GM12878 (cell line): ENCODE measurements at regions not wholly inside any gene's neighbourhood (a gene's known extent, or its start where the extent isn't known, plus 50 kb on each side); places are given as distances from the start of the nearest gene placed in this dataset.

Experiments
- ATAC-seq: fragments of 200-7000 bp; cut with Tn5 transposase; 3 replicates; pipeline ENCODE4 v1.9.1; 2020; ENCODE audit warnings: mild to moderate bottlenecking, moderate library complexity
- BruUV-seq: library from RNA; stranded (reverse); fragments of 400-500 nt; replicated peaks from 2 replicates; lab custom pipeline; 2021; lab: Mats Ljungman, UMichigan
- CTCF ChIA-PET: fragments of 300-600 bp; sonication (Branson Sonifier 250); formaldehyde crosslinking; extraction: SDS; loops from one replicate; lab custom pipeline; 2021; ENCODE audit warnings: inconsistent platforms; lab: Yijun Ruan, JAX
- POLR2A ChIA-PET: fragments of 350-600 bp; formaldehyde crosslinking; extraction: SDS; loops from one replicate; lab custom pipeline; 2021; ENCODE audit warnings: inconsistent platforms; lab: Charles Lee
- RAD21 ChIA-PET: fragments of 300-600 bp; sonication (Branson Sonifier 250); formaldehyde crosslinking; loops from one replicate; lab custom pipeline; 2023; ENCODE audit warnings: antibody characterized with exemption; ENCODE audit not compliant: unreplicated experiment; lab: Charles Lee
- SMC1A ChIA-PET: fragments of 300-600 bp; sonication (Branson Sonifier 250); formaldehyde crosslinking; loops from one replicate; lab custom pipeline; 2023; ENCODE audit not compliant: unreplicated experiment, uncharacterized antibody; lab: Charles Lee
- DNase-seq: peaks from one replicate; pipeline ENCODE4 v3.0.0-alpha.2; 2011; ENCODE audit warnings: low read depth, low spot score
- FAIRE-seq: peaks from 3 replicates; lab custom pipeline; 2011; peaks lifted over from hg19 to GRCh38; lab: Jason Lieb, UNC
- H2AFZ ChIP-seq: 2 replicates; pipeline ENCODE4 v1.6.0; 2011; ENCODE audit warnings: low read depth, low read length, control low read depth; ENCODE audit not compliant: control insufficient read depth
- H3K27ac ChIP-seq: 2 replicates; pipeline ENCODE4 v1.5.1; 2011; ENCODE audit warnings: control low read depth; ENCODE audit not compliant: control insufficient read depth, insufficient read depth
- H3K27me3 ChIP-seq, 2 experiments: replicated peaks in 1 of 2; 2 replicates each; pipeline versions ENCODE4 v1.6.0 to v1.6.1; 2011; ENCODE audit warnings: low read length in 1 of 2; ENCODE audit not compliant: control insufficient read depth in 2 of 2, insufficient read depth in 2 of 2
- H3K36me3 ChIP-seq, 2 experiments: 2 replicates each; pipeline ENCODE4 v1.5.1; 2011; ENCODE audit warnings: low read length in 1 of 2; ENCODE audit not compliant: control insufficient read depth in 2 of 2, insufficient read depth in 2 of 2
- H3K4me1 ChIP-seq: 2 replicates; pipeline ENCODE4 v1.6.1; 2011; ENCODE audit warnings: mild to moderate bottlenecking, low read length, moderate library complexity, mixed read lengths; ENCODE audit not compliant: control insufficient read depth, insufficient read depth
- H3K4me2 ChIP-seq: 2 replicates; pipeline ENCODE4 v1.6.0; 2011; ENCODE audit warnings: control low read depth; ENCODE audit not compliant: control insufficient read depth, insufficient read depth
- H3K4me3 ChIP-seq: fragments of 200-600 bp; sonication (generic); 2 replicates; pipeline ENCODE4 v1.5.1; 2016
- H3K79me2 ChIP-seq: 2 replicates; pipeline ENCODE4 v1.6.0; 2011; ENCODE audit warnings: low read length; ENCODE audit not compliant: control insufficient read depth, insufficient read depth
- H3K9ac ChIP-seq: 2 replicates; pipeline ENCODE4 v1.8.0; 2011; ENCODE audit warnings: low read length, control low read depth, mixed read lengths; ENCODE audit not compliant: control insufficient read depth, insufficient read depth
- H3K9me3 ChIP-seq: replicated peaks from 3 replicates; pipeline ENCODE4 v1.5.1; 2011; ENCODE audit warnings: mild to moderate bottlenecking, low read length; ENCODE audit not compliant: control insufficient read depth, insufficient read depth
- H4K20me1 ChIP-seq: 2 replicates; pipeline ENCODE4 v1.6.0; 2011; ENCODE audit not compliant: control insufficient read depth, insufficient read depth
- CREB1 ChIP-seq: IDR thresholded peaks from 2 replicates; pipeline ENCODE4 v1.6.1; 2012; ENCODE audit warnings: low read depth, mild to moderate bottlenecking, inconsistent platforms
- ESRRA ChIP-seq: IDR thresholded peaks from 2 replicates; pipeline ENCODE4 v1.6.1; 2012; ENCODE audit warnings: mild to moderate bottlenecking, low read length, improper control_type of control experiment
- HDAC6 ChIP-seq: fragments of 200-600 bp; sonication (generic); IDR thresholded peaks from one replicate; pipeline ENCODE4 v1.8.0; 2017; ENCODE audit warnings: antibody characterized with exemption; ENCODE audit not compliant: unreplicated experiment
- IRF4 ChIP-seq: IDR thresholded peaks from 2 replicates; pipeline ENCODE4 v1.6.1; 2011; ENCODE audit warnings: low read depth, low read length
- MEF2B ChIP-seq: fragments of 450-650 bp; IDR thresholded peaks from 2 replicates; pipeline ENCODE4 v1.6.1; 2018; ENCODE audit warnings: mild to moderate bottlenecking, moderate library complexity; ENCODE audit not compliant: partially characterized antibody, poor library complexity, severe bottlenecking
- MXI1 ChIP-seq: fragments of 150-350 bp; IDR thresholded peaks from 2 replicates; pipeline ENCODE4 v1.6.1; 2011; ENCODE audit warnings: low read depth, mild to moderate bottlenecking, inconsistent platforms, low read length, improper control_type of control experiment
- NFYB ChIP-seq: IDR thresholded peaks from 2 replicates; pipeline ENCODE4 v1.6.1; 2011; ENCODE audit warnings: low read depth, mild to moderate bottlenecking, low read length, improper control_type of control experiment, moderate library complexity; ENCODE audit not compliant: insufficient read depth
- RUNX3 ChIP-seq: IDR thresholded peaks from 2 replicates; pipeline ENCODE4 v1.6.1; 2012; ENCODE audit warnings: low read length, inconsistent platforms
- TCF3 ChIP-seq: IDR thresholded peaks from 2 replicates; pipeline ENCODE4 v1.6.1; 2012; ENCODE audit warnings: low read depth, mild to moderate bottlenecking, low read length, borderline replicate concordance; ENCODE audit not compliant: insufficient read depth
- USF2 ChIP-seq: IDR thresholded peaks from 2 replicates; pipeline ENCODE4 v1.6.1; 2011; ENCODE audit warnings: low read depth, low read length, improper control_type of control experiment, borderline replicate concordance
- ZBTB11 ChIP-seq: fragments of 450-650 bp; formaldehyde crosslinking; IDR thresholded peaks from 2 replicates; pipeline ENCODE4 v1.5.0; 2022; ENCODE audit warnings: mild to moderate bottlenecking, missing genetic modification characterization
- WGBS: methylation state at CpG from one replicate; pipeline ENCODE4 v1.1.6; 2016; ENCODE audit warnings: low lambda C conversion rate; ENCODE audit not compliant: insufficient replicate concordance, insufficient coverage; ENCODE audit errors: missing lambda C conversion rate; 5-methylcytosine and 5-hydroxymethylcytosine counted together
- in situ Hi-C: fragments of 300-500 bp; cut with MboI; formaldehyde crosslinking; loops from 9 replicates; pipeline ENCODE4 v1.14.3; 2018; ENCODE audit warnings: mixed read lengths
- intact Hi-C: fragments of 100-400 bp; cut with micrococcal nuclease; formaldehyde crosslinking; loops from one replicate; pipeline ENCODE4 v1.14.2; 2022; ENCODE audit not compliant: unreplicated experiment
- TF ChIP-seq, protein P1 (sequence below): fragments of 450-650 bp; IDR thresholded peaks from 2 replicates; pipeline ENCODE4 v1.6.1; 2017; ENCODE audit warnings: mild to moderate bottlenecking, moderate library complexity

- no peak for TF ChIP-seq ESRRA
Measured at GRCh38 chr3:137205394-137206045, 247.7 kb downstream of the IL20RB start (continued).

DNA sequence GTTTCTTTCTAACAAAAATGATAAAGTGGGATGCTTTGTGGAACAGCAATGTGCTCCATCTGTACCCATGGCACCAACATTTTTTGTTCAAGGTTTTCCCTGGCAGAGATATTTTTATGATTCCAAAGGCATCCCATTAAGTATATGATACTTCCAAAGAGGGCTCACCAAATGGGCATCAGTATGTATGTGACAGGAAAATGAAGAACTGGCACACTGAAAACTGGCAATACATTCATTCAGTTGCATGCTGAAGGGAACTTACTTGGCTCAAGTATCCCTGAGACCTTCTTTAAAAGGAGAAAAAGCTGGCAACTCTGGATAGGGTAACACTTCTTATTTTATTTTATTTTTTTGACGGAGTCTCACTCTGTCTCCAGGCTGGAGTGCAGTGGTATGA lies 249.8 kb downstream of the IL20RB start:
- no peak for ATAC-seq
- Histone ChIP-seq H3K9ac (no peak overlapping the region), H3K9me3 (no peaks in the 10 kb centered on the region), H3K4me3 (no peak overlapping the region), H3K36me3 (no peaks in the 10 kb centered on the region), H3K79me2 (no peaks in the 10 kb centered on the region), H3K27me3 (no peaks in the 10 kb centered on the region), H3K4me2 (no peak overlapping the region), H3K27ac (no peak overlapping the region), H2AFZ (no peak overlapping the region), H3K4me1 (no peaks in the 10 kb centered on the region), H4K20me1 (no peaks in the 10 kb centered on the region)
- in situ Hi-C loops (no loop called here), intact Hi-C loops (no loop called here)
- WGBS = 70% methylated on average over 1 of the region's 1 CpG
- no peak for DNase-seq
- ChIA-PET SMC1A (interaction anchor here (0.6 kb wide), 1 partner anchor 297 kb away, joined by 3 read pairs; no protein-coding TSS in a partner anchor), RAD21 (no interaction called here), POLR2A (no interaction called here), CTCF (no interaction called here)
- no TSS peak for BruUV-seq
- FAIRE-seq = no peak
- TF ChIP-seq MEF2B (no peak), RUNX3 (no peak), USF2 (no peak), CREB1 (no peak), HDAC6 (no peak), NFYB (no peak), TCF3 (no peak), ZBTB11 (CRISPR knock-in tag) (no peak), IRF4 (no peak), MXI1 (no peak)
- TF ChIP-seq, protein P1, sequence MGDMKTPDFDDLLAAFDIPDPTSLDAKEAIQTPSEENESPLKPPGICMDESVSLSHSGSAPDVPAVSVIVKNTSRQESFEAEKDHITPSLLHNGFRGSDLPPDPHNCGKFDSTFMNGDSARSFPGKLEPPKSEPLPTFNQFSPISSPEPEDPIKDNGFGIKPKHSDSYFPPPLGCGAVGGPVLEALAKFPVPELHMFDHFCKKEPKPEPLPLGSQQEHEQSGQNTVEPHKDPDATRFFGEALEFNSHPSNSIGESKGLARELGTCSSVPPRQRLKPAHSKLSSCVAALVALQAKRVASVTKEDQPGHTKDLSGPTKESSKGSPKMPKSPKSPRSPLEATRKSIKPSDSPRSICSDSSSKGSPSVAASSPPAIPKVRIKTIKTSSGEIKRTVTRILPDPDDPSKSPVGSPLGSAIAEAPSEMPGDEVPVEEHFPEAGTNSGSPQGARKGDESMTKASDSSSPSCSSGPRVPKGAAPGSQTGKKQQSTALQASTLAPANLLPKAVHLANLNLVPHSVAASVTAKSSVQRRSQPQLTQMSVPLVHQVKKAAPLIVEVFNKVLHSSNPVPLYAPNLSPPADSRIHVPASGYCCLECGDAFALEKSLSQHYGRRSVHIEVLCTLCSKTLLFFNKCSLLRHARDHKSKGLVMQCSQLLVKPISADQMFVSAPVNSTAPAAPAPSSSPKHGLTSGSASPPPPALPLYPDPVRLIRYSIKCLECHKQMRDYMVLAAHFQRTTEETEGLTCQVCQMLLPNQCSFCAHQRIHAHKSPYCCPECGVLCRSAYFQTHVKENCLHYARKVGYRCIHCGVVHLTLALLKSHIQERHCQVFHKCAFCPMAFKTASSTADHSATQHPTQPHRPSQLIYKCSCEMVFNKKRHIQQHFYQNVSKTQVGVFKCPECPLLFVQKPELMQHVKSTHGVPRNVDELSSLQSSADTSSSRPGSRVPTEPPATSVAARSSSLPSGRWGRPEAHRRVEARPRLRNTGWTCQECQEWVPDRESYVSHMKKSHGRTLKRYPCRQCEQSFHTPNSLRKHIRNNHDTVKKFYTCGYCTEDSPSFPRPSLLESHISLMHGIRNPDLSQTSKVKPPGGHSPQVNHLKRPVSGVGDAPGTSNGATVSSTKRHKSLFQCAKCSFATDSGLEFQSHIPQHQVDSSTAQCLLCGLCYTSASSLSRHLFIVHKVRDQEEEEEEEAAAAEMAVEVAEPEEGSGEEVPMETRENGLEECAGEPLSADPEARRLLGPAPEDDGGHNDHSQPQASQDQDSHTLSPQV = no peak
